Upper lobe of left lung (tissue), 6 donors: ENCODE measurements at regions not wholly inside any gene's neighbourhood (a gene's known extent, or its start where the extent isn't known, plus 50 kb on each side); places are given as distances from the start of the nearest gene placed in this dataset.

ENCODE experiments used
- ATAC-seq, 2 donors: fragments of 200-7000 bp; cut with Tn5 transposase; one replicate each; pipeline ENCODE4 v1.9.1; 2022; ENCODE audit warnings: mild to moderate bottlenecking in 2 of 2, moderate library complexity in 2 of 2; ENCODE audit not compliant: low FRiP score in 2 of 2
- DNase-seq, 2 donors: peaks; one replicate each; pipeline ENCODE4 v3.0.0-alpha.2; 2019 to 2020
- H3K27ac ChIP-seq, 4 donors: fragments of 200-600 bp; sonication (generic); one replicate each; pipeline ENCODE4 v1.5.1; 2016 to 2019
- H3K27me3 ChIP-seq, 4 donors: fragments of 200-600 bp; sonication (generic); one replicate each; pipeline ENCODE4 v1.5.1; 2017 to 2019
- H3K36me3 ChIP-seq, 4 donors: fragments of 200-600 bp; sonication (generic); one replicate each; pipeline ENCODE4 v1.5.1; 2016 to 2019
- H3K4me1 ChIP-seq, 4 donors: fragments of 200-600 bp; sonication (generic); one replicate each; pipeline ENCODE4 v1.5.1; 2018 to 2019
- H3K4me3 ChIP-seq, 4 donors: fragments of 200-600 bp; sonication (generic); one replicate each; pipeline ENCODE4 v1.5.1; 2017 to 2019; ENCODE audit warnings: mild to moderate bottlenecking in 2 of 4, moderate library complexity in 1 of 4
- H3K9me3 ChIP-seq, 4 donors: fragments of 200-600 bp; sonication (generic); one replicate each; pipeline ENCODE4 v1.5.1; 2018 to 2019
- CTCF ChIP-seq, 6 experiments: fragments of 450-650 bp in 4 of 6; fragments of 200-600 bp in 2 of 6; sonication (generic) in 2 of 6; IDR thresholded peaks; one replicate each; pipeline ENCODE4 v1.5.1; 2016 to 2019; ENCODE audit warnings: antibody characterized with exemption in 6 of 6
- EP300 ChIP-seq, 4 donors: sonication (generic); formaldehyde crosslinking; IDR thresholded peaks; one replicate each; pipeline ENCODE4 v1.5.1; 2017; ENCODE audit warnings: antibody characterized with exemption in 4 of 4, control low read depth in 2 of 4
- POLR2A ChIP-seq, 4 donors: fragments of 450-650 bp; IDR thresholded peaks; one replicate each; pipeline ENCODE4 v1.5.1; 2016 to 2017; ENCODE audit warnings: antibody characterized with exemption in 4 of 4, mild to moderate bottlenecking in 2 of 4
- POLR2AphosphoS5 ChIP-seq, 2 donors: sonication (generic); formaldehyde crosslinking; IDR thresholded peaks; one replicate each; pipeline ENCODE4 v1.5.1; 2017; ENCODE audit warnings: antibody characterized with exemption in 2 of 2
- WGBS, 2 donors: methylation state at CpG; one replicate each; pipeline ENCODE4 v1.1.5; 2017 to 2018; 5-methylcytosine and 5-hydroxymethylcytosine counted together
- donor health status: DM: no; HTN: no; CAD: no; lungs with moderate emphysema.
- donor health status: DM: no; HTN: yes; CAD: no; lungs with severe emphysema.

- Histone ChIP-seq H3K27me3 (no peaks in the 10 kb centered on the region), H3K27ac (no peak overlapping the region), H3K4me3 (no peak overlapping the region), H3K36me3 (no peaks in the 10 kb centered on the region), H3K4me1 (no peaks in the 10 kb centered on the region), H3K9me3 (no peaks in the 10 kb centered on the region)
- DNase-seq: no peak
- 54 to 84% methylated on average over 1 of the region's 1 CpG for WGBS, 2 donors
- no peak for ATAC-seq
- TF ChIP-seq CTCF (IDR thresholded peaks at IDR 0.05) (no peak), EP300 (IDR thresholded peaks at IDR 0.05) (no peak), POLR2AphosphoS5 (IDR thresholded peaks at IDR 0.05) (no peak), POLR2A (IDR thresholded peaks at IDR 0.05) (no peak)
Measured at GRCh38 chr12:102763471-102763870, 153.6 kb downstream of the PAH start.

GRCh38 chr12:102763061-102763460 is 154.0 kb downstream of the PAH start:
- H3K36me3 ChIP-seq: no peaks in the 10 kb centered on the region
- no peaks in the 10 kb centered on the region for H3K9me3 ChIP-seq
- ATAC-seq: no peak
- no peak overlapping the region for H3K4me3 ChIP-seq
- TF ChIP-seq POLR2A (IDR thresholded peaks at IDR 0.05) (no peak), EP300 (IDR thresholded peaks at IDR 0.05) (no peak), CTCF (IDR thresholded peaks at IDR 0.05) (no peak), POLR2AphosphoS5 (IDR thresholded peaks at IDR 0.05) (no peak)
- no peak for DNase-seq
- no peaks in the 10 kb centered on the region for H3K27me3 ChIP-seq
- WGBS, 2 donors: 76 to 85% methylated on average over 4 of the region's 4 CpGs
- H3K4me1 ChIP-seq: no peaks in the 10 kb centered on the region
- no peak overlapping the region for H3K27ac ChIP-seq

GRCh38 chr12:102760322-102760721 is 156.7 kb downstream of the PAH start:
- Histone ChIP-seq H3K9me3 (no peaks in the 10 kb centered on the region), H3K4me1 (no peaks in the 10 kb centered on the region), H3K36me3 (no peaks in the 10 kb centered on the region), H3K27me3 (no peaks in the 10 kb centered on the region), H3K27ac (no peak overlapping the region), H3K4me3 (no peak overlapping the region)
- no peak for ATAC-seq
- TF ChIP-seq POLR2A (IDR thresholded peaks at IDR 0.05): no peak
- TF ChIP-seq CTCF (IDR thresholded peaks at IDR 0.05): no peak
- no peak for TF ChIP-seq POLR2AphosphoS5 (IDR thresholded peaks at IDR 0.05)
- TF ChIP-seq EP300 (IDR thresholded peaks at IDR 0.05): no peak
- no peak for DNase-seq
- WGBS, 2 donors: 73 to 85% methylated on average over 2 of the region's 2 CpGs

DNA sequence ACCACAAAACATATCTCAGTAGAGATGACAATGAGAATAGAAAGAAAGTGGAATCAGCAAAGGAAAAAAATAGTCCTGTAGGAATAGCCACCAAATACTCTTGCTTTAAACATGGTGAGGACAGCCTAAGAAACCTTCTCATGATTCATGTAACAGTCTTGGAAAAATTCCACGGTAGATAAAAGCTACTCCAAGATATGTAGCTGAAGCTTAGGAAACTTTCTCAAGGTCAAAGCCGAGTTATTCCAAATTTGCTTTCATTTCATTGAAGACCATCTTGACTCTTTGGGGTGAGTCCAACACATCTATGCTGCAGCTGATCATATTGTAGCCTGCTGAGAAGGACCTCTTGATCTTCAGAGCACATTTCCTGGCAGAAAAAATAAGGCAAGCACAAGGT is 157.6 kb downstream of the PAH start:
- H3K27ac ChIP-seq: no peak overlapping the region
- no peak overlapping the region for H3K4me3 ChIP-seq
- DNase-seq (no peak), ATAC-seq (no peak)
- no peaks in the 10 kb centered on the region for H3K9me3 ChIP-seq
- H3K4me1 ChIP-seq: no peaks in the 10 kb centered on the region
- no peaks in the 10 kb centered on the region for H3K27me3 ChIP-seq
- no peaks in the 10 kb centered on the region for H3K36me3 ChIP-seq
- 65 to 83% methylated on average over 2 of the region's 2 CpGs for WGBS, 2 donors
- TF ChIP-seq POLR2A (IDR thresholded peaks at IDR 0.05) (no peak), EP300 (IDR thresholded peaks at IDR 0.05) (no peak), CTCF (IDR thresholded peaks at IDR 0.05) (no peak), POLR2AphosphoS5 (IDR thresholded peaks at IDR 0.05) (no peak)

GRCh38 chr12:102757882-102758226 is 159.2 kb downstream of the PAH start:
- Histone ChIP-seq H3K9me3 (no peaks in the 10 kb centered on the region), H3K4me1 (no peaks in the 10 kb centered on the region), H3K4me3 (no peak overlapping the region), H3K27me3 (no peaks in the 10 kb centered on the region), H3K27ac (no peak overlapping the region), H3K36me3 (no peaks in the 10 kb centered on the region)
- no peak for TF ChIP-seq POLR2AphosphoS5 (IDR thresholded peaks at IDR 0.05)
- TF ChIP-seq CTCF (IDR thresholded peaks at IDR 0.05): no peak
- no peak for TF ChIP-seq POLR2A (IDR thresholded peaks at IDR 0.05)
- no peak for TF ChIP-seq EP300 (IDR thresholded peaks at IDR 0.05)
- peak in 1 of 2 donors; percentile 54 for ATAC-seq
- 87 to 100% methylated on average over 1 of the region's 1 CpG for WGBS, 2 donors
- DNase-seq: no peak
